ENCODE measurements at regions not wholly inside any gene's neighbourhood (a gene's known extent, or its start where the extent isn't known, plus 50 kb on each side); places are given as distances from the start of the nearest gene placed in this dataset.

DNA sequence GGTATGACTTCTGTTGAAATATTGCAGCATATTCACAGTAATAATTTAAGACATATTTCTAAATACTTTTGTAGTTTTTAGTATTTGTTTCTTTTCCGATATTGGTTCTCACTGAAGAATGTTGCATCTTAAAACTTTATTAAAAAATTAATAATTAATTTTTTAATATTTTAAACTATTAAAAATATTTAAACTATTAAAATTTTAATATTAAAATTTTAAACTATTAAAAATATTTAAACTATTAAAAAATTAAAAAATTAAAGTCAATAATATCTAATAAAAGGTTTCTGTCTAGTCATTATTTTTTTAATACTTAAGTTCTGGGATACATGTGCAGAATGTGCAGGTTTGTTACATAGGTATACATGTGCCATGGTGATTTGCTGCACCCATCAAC lies 149.3 kb upstream of the CCNH start:
- no peak for TF ChIP-seq EZH2 (IDR thresholded peaks at IDR 0.05; ENCODE audit: borderline replicate concordance, insufficient read depth, low read depth, low read length, poor library complexity, severe bottlenecking)
- TF ChIP-seq, protein P1, sequence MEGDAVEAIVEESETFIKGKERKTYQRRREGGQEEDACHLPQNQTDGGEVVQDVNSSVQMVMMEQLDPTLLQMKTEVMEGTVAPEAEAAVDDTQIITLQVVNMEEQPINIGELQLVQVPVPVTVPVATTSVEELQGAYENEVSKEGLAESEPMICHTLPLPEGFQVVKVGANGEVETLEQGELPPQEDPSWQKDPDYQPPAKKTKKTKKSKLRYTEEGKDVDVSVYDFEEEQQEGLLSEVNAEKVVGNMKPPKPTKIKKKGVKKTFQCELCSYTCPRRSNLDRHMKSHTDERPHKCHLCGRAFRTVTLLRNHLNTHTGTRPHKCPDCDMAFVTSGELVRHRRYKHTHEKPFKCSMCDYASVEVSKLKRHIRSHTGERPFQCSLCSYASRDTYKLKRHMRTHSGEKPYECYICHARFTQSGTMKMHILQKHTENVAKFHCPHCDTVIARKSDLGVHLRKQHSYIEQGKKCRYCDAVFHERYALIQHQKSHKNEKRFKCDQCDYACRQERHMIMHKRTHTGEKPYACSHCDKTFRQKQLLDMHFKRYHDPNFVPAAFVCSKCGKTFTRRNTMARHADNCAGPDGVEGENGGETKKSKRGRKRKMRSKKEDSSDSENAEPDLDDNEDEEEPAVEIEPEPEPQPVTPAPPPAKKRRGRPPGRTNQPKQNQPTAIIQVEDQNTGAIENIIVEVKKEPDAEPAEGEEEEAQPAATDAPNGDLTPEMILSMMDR (IDR thresholded peaks at IDR 0.05) = no peak

Measured in B cell (primary cell).